Stimulated activated CD8-positive, alpha-beta memory T cell treated with anti-CD3 and anti-CD28 coated beads, Interleukin-12 subunit alpha, Interleukin-12 subunit beta, amount 100 ng/mL, for 4 hours (primary cell): ENCODE measurements at regions not wholly inside any gene's neighbourhood (a gene's known extent, or its start where the extent isn't known, plus 50 kb on each side); places are given as distances from the start of the nearest gene placed in this dataset.

ENCODE experiments used
- DNase-seq: peaks from one replicate; pipeline ENCODE4 v3.0.0-alpha.2; 2020; ENCODE audit warnings: low read depth

DNA sequence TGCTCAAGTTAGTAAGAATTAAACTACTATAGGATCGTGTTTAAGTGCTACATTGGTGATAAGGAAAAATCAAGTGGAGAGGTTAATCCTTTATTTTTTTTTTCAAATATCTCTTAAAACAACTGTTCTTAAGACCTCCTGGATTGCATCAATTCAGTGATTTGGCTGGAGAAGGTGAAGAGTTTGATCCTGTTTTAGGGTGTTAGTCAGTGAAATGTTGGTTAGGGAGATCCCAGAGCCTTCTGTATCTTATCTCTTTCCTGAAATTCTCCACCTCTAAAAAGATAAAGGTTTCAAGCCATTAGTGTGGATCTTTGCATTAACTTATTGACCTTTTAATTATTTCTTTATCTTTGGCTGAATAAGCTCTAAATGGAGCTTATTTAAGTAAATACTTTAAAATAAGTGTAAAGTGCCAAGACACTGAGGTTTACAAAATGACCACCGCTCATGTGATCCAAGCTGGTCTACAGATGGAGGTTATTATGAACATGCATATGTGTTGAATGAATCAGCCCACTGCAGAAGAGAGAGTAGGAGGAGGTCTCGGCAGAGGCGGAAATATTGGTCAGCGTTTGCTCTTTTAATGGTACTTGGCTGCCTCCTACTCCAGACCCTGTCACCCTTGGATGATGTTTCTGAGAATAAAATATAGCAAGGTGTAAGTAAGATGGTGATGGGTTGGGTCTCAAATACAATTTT lies 51.8 kb upstream of the BMPER start:
- DNase-seq: no peak

DNA sequence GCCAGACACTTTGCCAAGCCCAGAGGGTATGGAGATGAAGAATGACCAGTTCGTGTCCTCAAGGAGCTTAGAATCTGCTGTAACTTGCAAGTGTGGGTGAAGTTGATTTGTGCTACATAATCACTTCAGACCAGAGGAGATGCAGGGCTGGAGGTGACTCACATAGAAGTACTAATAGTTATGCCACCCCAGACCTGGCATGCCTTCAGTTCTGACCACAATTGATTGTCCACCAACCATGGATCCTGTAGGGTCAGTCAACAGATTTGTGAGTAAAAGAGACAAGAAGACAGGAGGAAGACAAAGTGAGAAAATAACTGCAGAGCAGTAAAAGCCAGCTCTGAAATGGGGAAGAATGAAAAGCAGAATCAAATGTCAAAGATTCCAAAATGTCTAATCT lies 51.2 kb upstream of the BMPER start:
- DNase-seq: no peak

DNA sequence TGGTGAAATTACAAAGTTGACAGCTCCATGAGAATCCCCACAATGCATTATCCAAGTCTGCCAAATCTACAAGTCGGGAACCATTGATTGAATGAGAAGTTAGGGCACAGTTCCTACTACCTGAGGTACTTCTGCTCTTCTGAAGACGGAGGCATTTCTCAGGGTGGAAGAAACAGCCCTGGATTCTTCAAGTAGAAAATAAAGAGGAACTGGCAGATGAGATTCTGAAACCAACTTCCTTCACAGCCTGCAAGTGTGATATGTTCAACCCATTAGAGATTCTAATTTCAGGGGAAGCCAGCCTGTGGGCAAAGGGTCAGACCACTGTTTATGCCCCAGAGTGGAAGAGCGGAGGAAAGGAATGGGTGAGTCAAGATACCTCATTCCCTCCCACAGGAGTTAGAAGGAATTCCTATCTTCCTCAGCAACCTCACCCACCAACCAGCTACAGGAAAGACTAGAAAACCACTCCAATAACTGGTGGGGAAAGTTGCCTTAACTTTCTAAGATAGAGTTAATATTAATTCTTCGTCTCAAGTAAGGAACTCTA lies 50.5 kb upstream of the BMPER start:
- DNase-seq: no peak
